ENCODE measurements at regions not wholly inside any gene's neighbourhood (a gene's known extent, or its start where the extent isn't known, plus 50 kb on each side); places are given as distances from the start of the nearest gene placed in this dataset.

GRCh38 chr5:110940136-110940535, 131.4 kb upstream of the TSLP start:
- no peak for TF ChIP-seq CTCF (conservative IDR thresholded peaks at IDR 0.05; ENCODE audit: low read depth, low read length)
- no peak for TF ChIP-seq EZH2 (IDR thresholded peaks at IDR 0.05; ENCODE audit: low read length, unreplicated experiment)
